ENCODE measurements at regions not wholly inside any gene's neighbourhood (a gene's known extent, or its start where the extent isn't known, plus 50 kb on each side); places are given as distances from the start of the nearest gene placed in this dataset.

DNA sequence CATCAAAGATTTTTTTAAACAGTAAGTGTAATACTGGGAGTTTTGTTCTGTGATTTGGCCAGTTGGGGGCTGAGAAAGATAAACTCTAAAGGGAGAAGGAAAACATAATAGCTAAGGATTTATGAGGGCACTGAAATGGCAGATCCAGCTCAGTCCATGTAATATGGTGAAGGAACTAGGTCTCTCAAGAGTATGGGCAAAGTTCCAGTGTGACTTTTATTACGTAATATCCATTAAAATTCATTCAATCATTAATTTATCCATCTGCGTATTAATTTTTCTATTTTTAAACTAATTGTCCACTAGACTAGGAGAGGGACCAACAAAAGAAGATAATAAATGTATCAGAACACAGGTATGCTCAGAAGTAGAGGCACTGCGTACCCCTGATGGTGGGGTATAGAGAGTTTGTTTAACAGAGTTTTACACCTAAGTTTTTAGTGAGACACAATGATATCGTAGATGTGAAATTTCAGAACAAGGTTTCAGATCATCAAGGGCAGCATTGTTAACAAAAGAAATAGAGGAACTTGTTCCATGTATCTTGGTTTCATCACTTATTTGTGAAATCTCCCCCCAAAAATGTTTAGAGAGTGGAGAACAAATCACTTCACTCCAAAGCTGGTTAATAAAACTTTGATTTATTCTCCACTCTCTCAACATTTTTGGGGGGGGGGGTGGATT lies 351.1 kb downstream of the GRXCR1 start:
- DNase-seq (ENCODE audit: low read depth) = no peak

DNA sequence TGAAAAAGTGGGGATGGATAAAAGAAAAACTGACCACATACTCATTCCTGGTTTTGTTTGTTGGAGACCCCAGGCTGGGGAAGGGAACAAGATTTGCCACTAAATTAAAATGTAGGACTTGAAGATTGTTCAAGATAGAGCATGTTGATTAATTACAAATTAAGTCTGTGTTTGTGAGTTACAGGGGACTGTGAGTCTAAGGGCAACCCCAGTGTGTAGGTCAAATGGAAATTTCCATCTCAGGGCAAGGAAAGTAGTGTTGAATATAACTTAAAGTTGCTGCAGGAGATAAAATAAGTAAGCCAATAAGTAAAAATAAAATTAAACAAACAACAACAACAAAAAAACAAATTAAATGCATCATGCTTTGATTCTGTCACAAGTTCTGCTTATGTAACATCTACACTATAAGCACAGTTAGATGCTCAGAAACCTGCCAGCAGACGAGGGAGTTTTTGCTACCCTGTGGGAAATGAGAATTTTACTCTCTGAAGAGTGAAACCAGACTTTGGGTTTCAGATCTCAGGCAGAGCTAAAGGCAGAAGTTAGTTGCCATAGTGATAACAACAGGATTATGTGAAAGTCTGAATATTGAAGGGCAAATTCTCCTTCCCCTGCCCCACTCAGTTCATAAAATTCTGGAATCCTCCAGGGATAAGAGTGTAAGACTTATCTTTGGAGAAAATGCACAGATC lies 352.3 kb downstream of the GRXCR1 start:
- no peak for DNase-seq (ENCODE audit: low read depth)

DNA sequence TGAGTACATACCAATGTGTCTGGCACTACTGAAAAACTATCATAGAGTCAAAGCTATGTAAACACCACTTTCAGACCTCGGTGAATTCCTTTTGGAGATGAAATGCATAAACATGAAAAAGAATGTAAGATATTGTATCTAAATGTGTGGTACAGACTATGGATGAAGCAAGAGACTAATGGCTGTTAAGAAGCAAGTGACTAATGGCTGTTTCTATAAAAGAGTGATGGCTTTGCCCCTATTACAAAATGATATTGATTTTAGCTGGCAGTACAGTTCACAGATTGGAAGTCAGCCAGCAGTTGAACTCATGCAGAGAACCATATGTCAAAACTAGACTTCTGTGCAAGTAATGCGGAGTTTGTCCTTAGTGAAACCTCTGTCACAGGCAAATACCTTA lies 359.3 kb downstream of the GRXCR1 start:
- DNase-seq (ENCODE audit: low read depth) = peak; percentile 43

DNA sequence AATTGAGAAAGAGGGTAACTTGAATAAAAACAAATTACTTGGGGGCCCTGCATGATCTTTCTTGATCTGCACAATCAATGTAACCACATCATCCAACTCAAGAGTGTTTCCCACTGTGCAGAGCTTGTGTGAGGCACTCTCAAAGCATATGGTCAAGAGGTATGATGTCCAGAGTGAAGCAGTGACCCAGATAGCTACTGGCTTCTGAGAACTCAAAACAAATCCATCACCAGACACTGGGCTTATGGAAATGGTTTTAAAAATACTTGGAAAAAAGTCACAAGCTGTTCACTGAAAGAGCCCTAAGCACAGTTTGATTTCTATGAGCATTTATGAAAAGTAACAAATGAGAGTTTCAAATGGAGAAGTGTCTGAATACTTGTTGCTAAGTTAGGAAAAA lies 361.0 kb downstream of the GRXCR1 start:
- no peak for DNase-seq (ENCODE audit: low read depth)

GRCh38 chr4:43264730-43265129 lies 372.2 kb downstream of the GRXCR1 start:
- no peak for DNase-seq (ENCODE audit: low read depth)

- DNase-seq (ENCODE audit: low read depth) = no peak
Observed at GRCh38 chr4:43271946-43272345, 379.4 kb downstream of the GRXCR1 start.

GRCh38 chr4:43274376-43274775 lies 381.9 kb downstream of the GRXCR1 start:
- no peak for DNase-seq (ENCODE audit: low read depth)

DNA sequence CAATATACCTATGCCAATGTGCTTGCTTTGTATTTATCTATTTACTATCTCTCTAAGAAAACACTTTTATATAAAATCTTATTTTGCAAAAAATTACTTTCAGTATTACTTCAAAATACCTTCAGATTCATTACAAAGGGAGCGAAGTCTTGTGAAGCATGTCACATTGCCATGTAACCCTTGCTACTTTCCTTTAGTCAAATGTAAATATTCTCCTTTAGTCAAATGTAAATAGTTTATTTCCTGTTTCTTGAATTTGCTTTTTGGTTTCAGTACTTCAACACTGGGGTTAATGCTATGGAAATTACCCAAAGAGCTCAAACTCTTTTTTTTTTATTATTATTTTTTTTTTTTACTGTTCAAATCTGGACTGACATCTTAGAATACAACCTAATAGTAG lies 383.3 kb downstream of the GRXCR1 start:
- DNase-seq (ENCODE audit: low read depth) = no peak

DNA sequence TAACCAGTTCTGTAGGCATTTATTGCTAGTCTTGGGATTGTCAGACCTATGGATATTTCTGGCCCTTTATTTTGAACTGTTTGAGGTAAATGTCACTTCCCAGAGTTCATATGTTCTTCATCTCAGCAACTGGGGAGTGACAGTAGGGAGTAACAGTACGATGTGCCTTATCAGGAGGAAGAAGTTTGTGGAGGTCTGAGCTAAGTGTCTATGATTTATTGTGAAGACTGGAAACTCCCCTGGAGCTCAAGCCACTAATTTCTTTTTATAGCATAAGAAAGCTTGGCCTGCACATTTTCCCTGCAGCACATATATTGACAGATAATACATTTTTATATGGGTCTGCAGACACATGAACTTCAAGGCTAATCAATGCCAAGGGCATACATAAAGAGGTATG lies 383.8 kb downstream of the GRXCR1 start:
- no peak for DNase-seq (ENCODE audit: low read depth)

DNA sequence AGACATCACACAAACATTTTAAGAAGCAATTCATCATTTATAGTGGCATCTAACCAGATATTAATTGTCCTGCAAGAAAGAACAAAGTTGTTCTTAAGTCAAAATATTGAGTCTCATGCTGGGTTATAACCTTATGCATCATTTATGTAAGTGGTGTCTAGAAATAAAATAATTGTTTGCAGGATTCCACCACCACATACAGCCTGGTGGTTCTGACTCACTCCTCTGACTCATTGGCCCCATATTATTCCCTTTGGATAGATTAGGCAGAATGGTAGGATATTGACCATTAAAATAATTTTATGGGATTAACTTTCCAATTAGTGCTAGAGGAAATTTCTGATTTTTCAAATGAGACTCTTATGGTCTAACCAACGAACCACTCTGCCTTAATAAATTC lies 384.5 kb downstream of the GRXCR1 start:
- DNase-seq (ENCODE audit: low read depth) = peak; percentile 49

GRCh38 chr4:43282534-43282933 lies 390.0 kb downstream of the GRXCR1 start:
- DNase-seq (ENCODE audit: low read depth) = no peak

- no peak for DNase-seq (ENCODE audit: low read depth)
Observed at GRCh38 chr4:43286137-43286536, 393.6 kb downstream of the GRXCR1 start.

DNA sequence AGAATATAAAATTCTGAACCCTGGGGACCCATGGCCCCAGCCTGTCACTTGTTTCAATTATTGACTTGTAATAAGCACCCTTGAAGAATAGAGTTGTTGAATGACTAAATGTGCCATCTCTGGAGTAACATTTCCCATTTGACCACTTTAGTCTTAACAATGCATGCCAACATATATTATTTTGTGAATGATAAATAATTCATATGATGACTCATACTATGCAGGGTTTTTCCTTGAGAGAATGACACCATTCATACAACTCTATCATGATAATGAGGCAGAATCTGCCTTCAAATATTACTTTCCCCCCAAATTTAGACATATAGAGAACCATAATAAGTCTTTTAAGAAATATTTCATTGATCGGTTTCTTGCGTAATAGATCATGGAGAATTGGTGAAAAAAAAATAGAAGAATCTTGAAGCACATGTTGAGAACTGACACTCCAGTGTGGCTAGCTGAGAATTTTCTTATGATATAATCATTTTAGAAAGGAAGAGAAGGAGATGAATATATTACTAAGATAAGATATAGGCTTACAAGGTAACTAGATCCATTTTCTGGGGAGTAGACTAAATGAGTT lies 404.5 kb downstream of the GRXCR1 start:
- DNase-seq (ENCODE audit: low read depth) = no peak

DNA sequence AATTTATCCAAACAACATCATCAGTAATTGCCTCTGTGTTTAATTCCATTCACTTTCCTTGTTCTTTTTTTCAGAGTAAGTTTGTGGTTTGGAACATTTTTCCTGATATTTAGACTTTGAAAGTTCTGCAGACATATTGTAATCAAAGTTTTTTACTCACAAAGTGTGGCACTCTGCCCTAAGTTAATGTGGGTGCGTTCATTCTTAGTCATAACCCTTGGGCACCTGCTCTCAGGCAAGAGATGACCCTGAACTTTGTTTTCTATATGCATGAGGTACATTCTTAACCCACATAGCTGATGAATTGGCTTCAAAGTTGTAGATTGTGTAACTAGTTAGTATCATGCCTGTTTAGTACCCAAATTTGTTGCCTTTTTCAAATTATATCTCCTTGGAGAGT lies 424.3 kb downstream of the GRXCR1 start:
- peak; percentile 15 for DNase-seq (ENCODE audit: low read depth)

- peak; percentile 28 for DNase-seq (ENCODE audit: low read depth)
Observed at GRCh38 chr4:43325220-43325967, 432.9 kb downstream of the GRXCR1 start.

DNA sequence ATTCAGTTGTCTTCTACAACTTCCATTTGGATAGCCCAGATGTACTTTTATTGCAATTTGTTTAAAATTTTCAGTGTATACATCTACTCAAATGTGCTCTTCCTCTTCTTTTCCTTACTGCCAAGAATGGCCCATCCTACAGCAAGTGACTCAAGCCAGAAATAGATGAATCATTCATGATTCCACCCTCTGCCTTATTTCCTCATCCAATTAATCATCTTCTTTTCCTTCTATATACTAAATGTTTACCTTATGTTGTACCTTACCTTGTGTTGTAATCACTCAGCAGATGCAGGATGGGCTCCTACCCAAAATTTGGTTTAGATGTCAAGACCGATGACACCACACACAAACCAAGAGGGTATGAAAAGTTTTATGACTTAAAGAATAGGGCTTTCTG lies 437.8 kb downstream of the GRXCR1 start:
- peak; percentile 76 for DNase-seq (ENCODE audit: low read depth)

DNA sequence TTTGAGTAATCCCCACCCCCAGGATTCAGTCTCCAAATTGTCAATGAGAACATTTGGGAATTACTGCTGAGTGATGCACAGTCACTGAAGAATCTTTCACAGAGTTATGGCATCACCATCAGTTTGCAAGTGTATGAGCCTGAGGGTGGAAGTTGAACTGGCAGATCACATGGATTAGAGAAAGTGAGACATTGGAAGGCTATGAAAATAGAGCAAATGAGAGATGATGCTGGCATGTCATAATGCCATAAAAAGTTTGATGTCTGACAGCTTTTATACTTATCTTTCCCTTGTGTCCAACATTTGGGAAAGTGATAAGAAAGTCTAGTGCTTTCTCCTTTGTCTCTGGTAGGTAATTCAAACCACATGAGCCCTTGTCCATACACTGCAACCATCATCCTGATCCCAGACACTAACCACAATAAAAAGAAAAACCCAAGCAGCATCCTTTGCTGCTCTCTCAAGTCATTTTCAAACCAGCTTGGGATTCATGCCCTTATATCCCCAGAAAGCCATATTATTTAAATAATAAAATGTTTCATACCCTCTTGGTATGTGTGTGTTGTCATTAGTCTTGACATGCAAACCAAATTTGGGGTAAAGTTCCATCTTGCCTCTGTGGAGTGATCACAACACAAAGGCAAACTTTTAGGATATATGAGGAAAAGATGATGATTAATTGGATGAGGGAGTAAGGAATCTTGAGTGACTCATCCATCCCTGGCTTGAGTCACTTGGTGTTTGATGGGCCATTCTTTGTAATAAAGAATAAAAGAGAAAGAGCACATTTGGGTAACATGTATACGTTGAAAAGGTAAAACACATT lies 438.9 kb downstream of the GRXCR1 start:
- DNase-seq (ENCODE audit: low read depth) = peak; percentile 53

DNA sequence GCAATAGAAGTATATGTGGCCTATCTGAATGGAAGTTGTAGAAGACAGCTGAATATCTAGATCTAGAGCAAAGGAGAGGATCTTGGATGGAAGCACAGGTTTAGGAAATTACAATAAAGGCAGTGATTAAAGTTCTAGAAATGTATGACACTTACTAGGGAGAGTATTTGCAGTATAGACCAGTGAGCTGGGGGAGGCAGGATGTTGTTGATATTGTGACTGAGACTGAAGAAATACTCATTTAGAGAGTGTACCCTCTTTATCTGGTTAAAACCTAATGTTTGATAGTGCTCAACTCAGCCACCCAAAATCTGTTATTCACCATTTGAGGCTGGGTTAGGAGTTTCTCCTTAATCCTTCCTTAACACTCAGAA lies 439.5 kb downstream of the GRXCR1 start:
- DNase-seq (ENCODE audit: low read depth) = no peak

DNA sequence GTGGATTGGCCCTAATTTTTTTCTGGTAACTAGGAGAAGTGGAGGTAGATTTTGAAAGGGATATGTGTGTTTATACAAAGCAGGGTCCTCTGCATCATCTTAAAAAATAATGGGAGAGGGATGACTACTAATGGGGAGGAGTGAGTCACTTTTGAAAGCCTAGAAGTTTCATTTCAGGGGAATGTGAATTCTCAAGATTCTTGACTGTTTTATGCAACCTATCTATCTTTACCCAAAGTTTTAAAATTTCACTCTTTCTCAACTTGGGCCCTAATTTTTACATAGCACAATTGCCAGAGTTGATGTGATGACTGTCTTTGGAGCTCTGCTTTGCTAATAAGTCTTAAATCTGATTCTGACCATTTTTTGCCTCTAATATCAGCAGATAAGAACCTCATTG lies 445.2 kb downstream of the GRXCR1 start:
- DNase-seq (ENCODE audit: low read depth) = peak; percentile 50

DNA sequence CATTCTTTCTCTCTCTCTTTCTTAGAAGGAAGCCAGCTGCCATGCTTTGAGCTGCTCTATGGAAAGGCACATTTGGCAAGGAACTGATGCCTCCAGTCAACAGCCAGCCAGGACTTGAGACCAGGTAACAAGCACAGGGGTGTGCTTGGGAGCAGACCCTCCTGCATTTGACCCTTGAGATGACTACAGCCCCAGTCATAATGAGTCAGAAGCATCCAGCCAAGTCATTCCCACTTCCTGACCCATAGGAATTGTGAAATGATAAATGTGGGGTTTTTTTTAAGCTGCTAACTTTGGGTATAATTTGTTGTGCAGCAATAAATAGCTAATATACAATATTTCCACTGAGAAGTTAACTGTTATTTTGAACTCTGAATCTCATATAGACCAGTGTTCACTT lies 446.9 kb downstream of the GRXCR1 start:
- DNase-seq (ENCODE audit: low read depth) = peak; percentile 82

- DNase-seq (ENCODE audit: low read depth) = peak; percentile 17
Observed at GRCh38 chr4:43341741-43342140, 449.2 kb downstream of the GRXCR1 start.

GRCh38 chr4:43343298-43343697 lies 450.8 kb downstream of the GRXCR1 start:
- no peak for DNase-seq (ENCODE audit: low read depth)
